Ovary (tissue), 3 donors: ENCODE measurements at regions not wholly inside any gene's neighbourhood (a gene's known extent, or its start where the extent isn't known, plus 50 kb on each side); places are given as distances from the start of the nearest gene placed in this dataset.

Experiments
- CTCF ChIP-seq, 3 donors: fragments of 450-650 bp in 2 of 3; fragments of 200-600 bp in 1 of 3; IDR thresholded peaks; one replicate each; pipeline versions ENCODE4 v1.5.1 to v1.8.0; 2016 to 2022; ENCODE audit warnings: antibody characterized with exemption in 3 of 3, mild to moderate bottlenecking in 1 of 3
- EP300 ChIP-seq: sonication (generic); formaldehyde crosslinking; IDR thresholded peaks from one replicate; pipeline ENCODE4 v1.6.1; 2017; ENCODE audit warnings: antibody characterized with exemption
- POLR2A ChIP-seq: fragments of 450-650 bp; IDR thresholded peaks from one replicate; pipeline ENCODE4 v1.6.1; 2017; ENCODE audit warnings: antibody characterized with exemption, mild to moderate bottlenecking, moderate library complexity
- donor health status: DM: no; HTN: no; CAD: no.

GRCh38 chr6:167474725-167475124, 149.8 kb downstream of the TTLL2 start:
- TF ChIP-seq CTCF (IDR thresholded peaks at IDR 0.05) (no peak), POLR2A (no peak), EP300 (no peak)
